ENCODE measurements at regions not wholly inside any gene's neighbourhood (a gene's known extent, or its start where the extent isn't known, plus 50 kb on each side); places are given as distances from the start of the nearest gene placed in this dataset.

GRCh38 chr5:143758750-143759149, 53.2 kb upstream of the HMHB1 start:
- H3K4me1 ChIP-seq (ENCODE audit: control insufficient read depth in 1 of 2, insufficient read depth in 2 of 2, low read length in 2 of 2) = no peaks in the 10 kb centered on the region
- no peak overlapping the region for H3K4me3 Mint-ChIP-seq
- intact Hi-C loops (cut with micrococcal nuclease) = no loop called here

GRCh38 chr5:143758015-143758414, 53.9 kb upstream of the HMHB1 start:
- H3K36me3 Mint-ChIP-seq = no peaks in the 10 kb centered on the region
- no peak overlapping the region for H3K27ac ChIP-seq (ENCODE audit: low read depth in 1 of 2, low read length in 2 of 2)

More at GRCh38 chr5:143758750-143759149, 53.2 kb upstream of the HMHB1 start:
- H3K79me2 ChIP-seq (ENCODE audit: insufficient read depth, low read length) = no peaks in the 10 kb centered on the region
- no peak for DNase-seq
- no peaks in the 10 kb centered on the region for H3K9me3 ChIP-seq (replicated peaks in 1 of 2; ENCODE audit: control insufficient read depth in 1 of 2, insufficient read depth in 1 of 2, low read length in 2 of 2)
- H3K4me3 ChIP-seq (replicated peaks in 1 of 3; ENCODE audit: low read depth in 2 of 3, low read length in 3 of 3) = no peak overlapping the region
- no peak overlapping the region for H3K9ac ChIP-seq (ENCODE audit: insufficient read depth, low read length, poor library complexity, severe bottlenecking)
- H3K27me3 ChIP-seq (ENCODE audit: control insufficient read depth in 2 of 2, insufficient read depth in 2 of 2, low read length in 2 of 2) = no peaks in the 10 kb centered on the region
- H3K27ac ChIP-seq (ENCODE audit: low read depth in 1 of 2, low read length in 2 of 2) = no peak overlapping the region
- peaks cover 0 to 6% (median 3%) of the 10 kb centered on the region in 7 donors for H3K9me3 Mint-ChIP-seq
- no peak for TF ChIP-seq CTCF (IDR thresholded peaks at IDR 0.05)
- peaks cover 0 to 2% (median 2%) of the 10 kb centered on the region in 3 donors for H3K27me3 Mint-ChIP-seq (ENCODE audit: low read depth in 3 of 3)
- no peaks in the 10 kb centered on the region for H4K20me1 ChIP-seq (ENCODE audit: insufficient read depth, low read length)
- H2AFZ ChIP-seq (ENCODE audit: insufficient read depth, low read depth, low read length, poor library complexity, severe bottlenecking) = no peak overlapping the region
- no peaks in the 10 kb centered on the region for H3K36me3 ChIP-seq (replicated peaks in 1 of 2; ENCODE audit: control insufficient read depth in 1 of 2, insufficient read depth in 2 of 2, low read length in 2 of 2)
- no peak overlapping the region for H3K27ac Mint-ChIP-seq
- H3K4me2 ChIP-seq (replicated peaks; ENCODE audit: extremely low read depth, low read length, poor library complexity, severe bottlenecking) = no peak overlapping the region
- WGBS (ENCODE audit: insufficient coverage) = no CpG with 5 or more reads among the region's 3 CpGs
- H3K36me3 Mint-ChIP-seq = no peaks in the 10 kb centered on the region
- H3K4me1 Mint-ChIP-seq = no peaks in the 10 kb centered on the region

More at GRCh38 chr5:143758015-143758414, 53.9 kb upstream of the HMHB1 start:
- WGBS (ENCODE audit: insufficient coverage) = 100% methylated on average over 1 of the region's 2 CpGs
- TF ChIP-seq CTCF (IDR thresholded peaks at IDR 0.05) = no peak
- DNase-seq = no peak
- H3K4me2 ChIP-seq (replicated peaks; ENCODE audit: extremely low read depth, low read length, poor library complexity, severe bottlenecking) = no peak overlapping the region
- H3K36me3 ChIP-seq (replicated peaks in 1 of 2; ENCODE audit: control insufficient read depth in 1 of 2, insufficient read depth in 2 of 2, low read length in 2 of 2) = no peaks in the 10 kb centered on the region
- H3K27me3 ChIP-seq (ENCODE audit: control insufficient read depth in 2 of 2, insufficient read depth in 2 of 2, low read length in 2 of 2) = no peaks in the 10 kb centered on the region
- no peak overlapping the region for H3K4me3 ChIP-seq (replicated peaks in 1 of 3; ENCODE audit: low read depth in 2 of 3, low read length in 3 of 3)
- H3K79me2 ChIP-seq (ENCODE audit: insufficient read depth, low read length) = no peaks in the 10 kb centered on the region
- no peak overlapping the region for H3K27ac Mint-ChIP-seq
- no peaks in the 10 kb centered on the region for H3K4me1 ChIP-seq (ENCODE audit: control insufficient read depth in 1 of 2, insufficient read depth in 2 of 2, low read length in 2 of 2)
- intact Hi-C loops (cut with micrococcal nuclease) = no loop called here
- H3K27me3 Mint-ChIP-seq (ENCODE audit: low read depth in 3 of 3) = peaks cover 0 to 2% (median 2%) of the 10 kb centered on the region in 3 donors
- H3K9me3 ChIP-seq (replicated peaks in 1 of 2; ENCODE audit: control insufficient read depth in 1 of 2, insufficient read depth in 1 of 2, low read length in 2 of 2) = no peaks in the 10 kb centered on the region
- no peaks in the 10 kb centered on the region for H4K20me1 ChIP-seq (ENCODE audit: insufficient read depth, low read length)
- H3K9ac ChIP-seq (ENCODE audit: insufficient read depth, low read length, poor library complexity, severe bottlenecking) = no peak overlapping the region
- no peaks in the 10 kb centered on the region for H3K4me1 Mint-ChIP-seq
- H2AFZ ChIP-seq (ENCODE audit: insufficient read depth, low read depth, low read length, poor library complexity, severe bottlenecking) = no peak overlapping the region
- peaks cover 0 to 6% (median 3%) of the 10 kb centered on the region in 7 donors for H3K9me3 Mint-ChIP-seq
- no peak overlapping the region for H3K4me3 Mint-ChIP-seq
